H54 (cell line): ENCODE measurements at regions not wholly inside any gene's neighbourhood (a gene's known extent, or its start where the extent isn't known, plus 50 kb on each side); places are given as distances from the start of the nearest gene placed in this dataset.
A peak's percentile ranks its signal among the peaks of the same experiment; 100 is the strongest.

Experiments
- DNase-seq: peaks from one replicate; pipeline ENCODE4 v3.0.0; 2011; ENCODE audit warnings: low spot score, mixed read lengths; ENCODE audit not compliant: insufficient read length
- FAIRE-seq: peaks from 3 replicates; lab custom pipeline; 2011; peaks lifted over from hg19 to GRCh38; lab: Jason Lieb, UNC
- POLR2A ChIP-seq: IDR thresholded peaks from 2 replicates; pipeline ENCODE4 v1.6.1; 2011; ENCODE audit warnings: low read depth, mild to moderate bottlenecking, low read length

DNA sequence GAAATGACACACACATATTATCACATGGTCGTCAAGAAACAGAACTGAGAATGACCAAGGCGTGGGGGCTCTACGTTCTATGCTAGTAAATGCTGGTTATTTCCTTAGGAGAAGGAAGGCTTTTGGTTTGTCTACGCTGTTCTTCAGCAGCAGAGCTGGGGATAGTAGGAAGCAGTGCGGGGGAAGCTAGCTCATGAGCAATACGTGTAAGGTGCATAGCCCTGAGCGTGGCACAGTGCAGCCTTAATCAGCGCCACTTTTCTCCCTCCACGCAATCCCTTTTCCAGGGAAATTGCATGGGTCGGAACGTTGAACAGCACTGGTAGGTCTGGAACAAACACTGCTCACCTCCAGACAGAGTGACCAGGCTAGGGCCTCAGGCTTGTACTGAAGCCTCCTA lies 199.6 kb upstream of the FBXO11 start:
- no peak for FAIRE-seq
- TF ChIP-seq POLR2A: no peak
- DNase-seq: no peak

DNA sequence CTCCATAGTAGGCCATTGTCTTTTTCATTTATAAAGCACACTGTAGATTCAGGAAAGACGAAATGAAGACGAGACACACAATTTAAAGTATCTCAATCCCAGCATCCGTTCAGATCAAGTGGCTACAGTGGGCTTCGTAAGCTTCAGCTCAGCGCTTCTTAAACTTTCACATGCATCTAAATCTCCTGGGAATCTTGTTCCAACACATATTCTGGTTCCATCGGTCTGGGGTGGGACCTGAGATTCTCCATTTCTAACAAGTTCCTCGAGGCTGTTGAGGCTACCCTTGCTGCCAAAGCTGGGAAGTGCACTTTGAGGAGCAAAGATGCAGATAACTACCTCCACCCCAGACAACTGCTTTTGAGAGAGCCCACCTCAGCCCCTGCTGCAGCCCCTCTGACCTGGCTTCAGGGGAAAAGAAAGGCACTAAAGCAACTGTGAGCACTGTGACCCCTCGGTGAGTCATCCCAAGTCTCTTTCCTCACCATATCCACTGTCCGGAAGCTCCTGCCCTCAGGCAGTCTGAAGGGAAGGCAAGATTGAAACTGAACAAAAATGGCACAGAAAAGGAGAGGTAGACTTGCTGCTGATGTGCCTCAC lies 201.1 kb upstream of the FBXO11 start:
- DNase-seq (peak; percentile 23), FAIRE-seq (peak; percentile 84)
- no peak for TF ChIP-seq POLR2A

DNA sequence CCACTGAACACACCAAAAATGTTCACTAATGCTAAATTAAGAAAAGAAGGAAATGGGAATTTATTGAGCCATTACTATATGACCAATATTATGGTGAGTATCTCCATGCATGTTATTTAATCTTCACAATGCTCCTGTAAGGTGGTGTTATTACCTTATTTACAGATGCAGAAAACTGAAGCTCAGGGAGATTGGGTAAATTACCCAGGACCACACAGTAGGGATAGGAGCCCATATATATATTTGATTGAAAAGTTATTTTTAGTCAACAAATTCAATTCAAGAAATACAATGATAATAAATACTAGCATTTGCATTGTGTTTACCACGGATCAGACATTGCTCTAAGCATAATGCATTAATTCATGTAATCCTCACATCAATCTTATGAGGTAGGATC lies 202.2 kb upstream of the FBXO11 start:
- DNase-seq (no peak), FAIRE-seq (no peak)
- TF ChIP-seq POLR2A: no peak

DNA sequence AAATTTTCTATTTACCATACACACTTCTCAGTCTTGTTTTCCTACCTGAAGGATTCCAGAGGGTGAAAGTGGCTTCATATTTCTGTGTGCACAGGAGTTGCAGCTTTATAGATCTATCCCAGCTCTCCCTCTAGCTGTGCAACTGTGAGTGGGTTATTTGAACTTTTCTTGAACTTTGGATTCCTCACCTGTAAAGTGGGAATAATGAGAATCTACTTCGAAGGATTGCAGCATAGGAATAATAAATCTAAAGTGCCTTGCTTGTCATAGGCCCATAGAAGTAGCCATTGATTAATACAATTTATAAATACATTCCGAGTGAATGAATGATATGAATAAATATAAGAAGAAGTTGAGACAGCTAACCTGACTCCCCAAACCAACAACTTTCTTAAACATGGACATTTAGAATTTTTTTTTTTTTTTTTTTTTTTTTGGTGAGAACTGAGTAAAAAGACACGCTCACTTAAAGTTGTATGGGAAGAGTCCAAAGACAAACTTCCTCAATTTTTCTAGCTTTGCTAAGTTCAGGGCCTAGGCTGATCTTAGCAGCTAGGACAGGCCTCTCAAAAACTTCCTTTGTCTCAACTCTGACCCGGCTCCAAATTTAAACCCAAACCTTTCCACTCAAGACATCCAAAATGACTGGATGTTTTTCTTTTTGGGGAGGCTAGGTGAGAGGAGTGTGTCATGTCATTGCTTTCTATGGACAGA lies 203.3 kb upstream of the FBXO11 start:
- TF ChIP-seq POLR2A: no peak
- DNase-seq: no peak
- FAIRE-seq: no peak

DNA sequence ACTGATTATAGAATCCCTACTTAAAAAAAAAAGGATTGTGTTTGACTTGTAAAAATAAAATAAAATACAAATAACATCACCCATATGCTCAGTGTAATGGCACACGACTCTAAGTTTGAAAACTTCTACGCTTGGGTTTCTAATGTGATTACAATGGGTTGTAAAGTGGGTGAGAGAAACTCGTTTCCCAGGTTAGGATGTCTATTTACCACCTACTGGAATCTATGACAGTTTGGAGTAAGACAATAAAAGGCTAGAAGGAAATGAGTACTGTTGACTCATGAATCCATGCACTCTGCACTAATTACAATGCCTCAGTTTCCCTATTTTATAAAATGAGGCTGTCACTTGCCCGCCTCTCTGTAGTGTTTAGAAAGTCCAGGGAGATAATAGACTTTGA lies 204.0 kb upstream of the FOXN2 start:
- no peak for DNase-seq
- TF ChIP-seq POLR2A: no peak
- no peak for FAIRE-seq

DNA sequence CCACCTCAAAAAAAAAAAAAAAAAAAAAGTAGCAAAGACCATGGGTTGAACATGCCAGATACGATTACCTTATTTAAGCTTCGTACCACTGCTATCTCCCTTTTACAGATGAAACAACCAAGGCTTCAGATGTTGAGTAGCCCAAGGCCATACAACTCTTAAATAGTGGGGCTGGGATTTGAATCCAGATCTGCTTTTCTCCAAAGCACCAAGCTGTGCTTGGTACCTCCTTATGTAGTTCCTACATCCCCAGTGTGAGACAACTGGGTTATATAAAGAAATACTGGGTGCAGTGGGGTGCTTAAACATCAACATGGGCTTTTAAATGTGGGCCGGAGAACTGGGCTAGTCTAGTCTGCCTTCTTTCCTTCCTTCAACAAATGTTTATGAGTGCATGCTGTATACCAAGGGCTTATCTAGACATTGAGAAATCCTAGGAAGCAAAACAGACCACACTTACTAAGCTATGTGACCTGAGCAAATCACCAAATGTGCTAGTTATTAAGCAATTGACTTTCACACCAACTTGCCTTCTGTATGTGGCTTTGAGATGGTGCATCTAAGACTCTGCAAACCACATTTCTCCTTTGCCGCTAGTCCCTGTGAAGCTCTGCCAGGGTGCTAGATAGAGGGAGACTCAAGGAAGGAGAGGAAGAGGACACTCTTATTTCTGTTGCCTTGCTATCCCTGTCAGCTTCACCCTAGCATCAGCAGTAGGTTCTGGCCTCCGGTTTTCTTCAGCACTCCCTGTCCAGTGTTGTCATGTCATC lies 201.4 kb upstream of the FOXN2 start:
- DNase-seq (no peak), FAIRE-seq (no peak)
- TF ChIP-seq POLR2A: no peak

DNA sequence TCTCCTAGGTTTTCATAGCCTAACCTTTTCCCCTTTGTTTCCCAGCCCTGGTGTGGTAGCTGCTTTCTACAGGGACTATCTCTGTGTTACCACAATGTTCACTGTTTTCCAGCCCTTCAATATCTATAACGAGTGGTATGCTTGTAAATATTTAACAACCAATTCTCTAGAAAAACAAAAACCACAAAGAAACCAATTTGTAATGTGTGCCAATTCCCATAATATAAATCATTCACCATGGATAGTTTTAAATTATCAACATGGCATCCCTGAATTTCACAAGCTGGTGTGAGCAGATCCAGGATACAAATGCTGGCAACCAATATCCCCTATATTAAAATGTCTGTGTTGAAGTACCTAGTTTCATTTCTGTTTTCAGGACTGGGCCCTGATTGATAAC lies 200.7 kb upstream of the FOXN2 start:
- no peak for DNase-seq
- no peak for FAIRE-seq
- no peak for TF ChIP-seq POLR2A

DNA sequence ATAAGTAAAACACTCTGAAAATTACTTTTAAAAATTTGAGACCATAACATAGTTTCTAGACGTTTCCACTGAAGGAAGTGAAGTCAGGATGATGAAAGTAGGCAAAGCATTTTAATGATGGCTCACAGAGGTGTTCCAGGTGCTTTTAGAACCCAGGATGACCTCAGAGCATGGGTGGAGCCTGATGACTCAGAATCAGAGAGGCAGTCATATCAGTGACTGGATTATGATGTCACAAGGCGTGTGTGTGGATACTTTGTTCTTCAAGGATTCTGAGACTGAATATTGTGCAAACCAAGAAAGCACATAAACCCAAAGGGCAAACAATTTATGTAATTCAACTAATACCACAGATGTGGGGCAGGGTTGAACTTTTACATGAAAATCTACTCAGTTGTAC lies 200.2 kb upstream of the FOXN2 start:
- peak; percentile 26 for DNase-seq
- FAIRE-seq: peak; percentile 53
- TF ChIP-seq POLR2A: no peak

DNA sequence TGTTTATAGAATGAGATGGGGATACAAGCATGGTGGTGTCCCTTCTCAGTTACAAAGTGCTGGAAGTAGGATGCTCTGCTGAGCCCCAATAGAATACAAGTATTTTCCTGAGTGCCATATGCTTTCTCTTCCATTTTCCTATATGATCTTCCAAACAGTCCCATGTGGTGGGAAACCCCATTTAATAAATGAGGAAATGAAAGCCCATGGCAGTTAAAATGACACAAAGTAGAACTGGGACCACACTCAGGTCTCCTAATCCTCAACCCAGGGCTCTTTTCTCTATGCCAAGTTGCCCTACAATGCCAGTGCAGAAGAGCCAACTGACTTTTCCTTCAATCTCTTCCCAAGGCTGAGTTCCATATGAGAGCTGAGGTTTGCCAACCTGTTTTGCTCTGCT lies 198.0 kb upstream of the FOXN2 start:
- DNase-seq (no peak), FAIRE-seq (no peak)
- no peak for TF ChIP-seq POLR2A

DNA sequence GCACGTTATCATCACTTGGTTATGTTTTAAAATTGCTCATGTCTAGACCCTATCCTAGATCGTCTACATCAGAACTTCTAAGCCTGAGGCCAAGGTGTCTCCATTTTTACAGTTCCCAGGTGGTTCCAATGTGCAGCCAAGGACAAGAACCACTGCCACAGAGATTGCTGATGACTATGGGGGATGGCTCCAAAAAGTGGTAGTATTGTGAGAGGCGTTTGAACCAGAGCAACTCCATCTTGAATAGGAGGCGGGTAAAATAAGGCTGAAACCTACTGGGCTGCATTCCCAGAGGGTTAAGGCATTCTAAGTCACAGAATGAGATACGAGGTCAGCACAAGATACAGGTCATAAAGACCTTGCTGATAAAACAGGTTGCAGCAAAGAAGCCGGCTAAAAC lies 195.6 kb upstream of the FOXN2 start:
- TF ChIP-seq POLR2A: no peak
- DNase-seq (no peak), FAIRE-seq (no peak)

DNA sequence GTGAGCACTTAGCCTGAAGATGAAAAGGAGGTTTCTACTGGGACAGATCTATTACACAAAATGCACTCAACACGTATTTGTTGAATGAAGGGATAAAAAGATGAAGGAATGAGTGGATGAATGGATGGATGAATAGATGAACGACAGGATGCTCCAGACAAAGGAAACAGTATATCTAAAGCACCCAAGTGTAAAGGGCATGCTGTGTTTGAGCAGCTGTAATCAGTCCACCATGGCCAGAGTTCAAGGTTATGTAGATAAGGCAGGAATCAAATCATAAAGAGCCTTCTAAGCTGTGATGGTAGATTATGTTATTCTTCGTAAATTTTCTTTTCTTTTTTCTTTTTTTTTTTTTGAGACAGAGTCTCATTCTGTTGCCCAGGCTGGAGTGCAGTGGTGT lies 194.4 kb upstream of the FOXN2 start:
- DNase-seq: no peak
- TF ChIP-seq POLR2A: no peak
- no peak for FAIRE-seq

DNA sequence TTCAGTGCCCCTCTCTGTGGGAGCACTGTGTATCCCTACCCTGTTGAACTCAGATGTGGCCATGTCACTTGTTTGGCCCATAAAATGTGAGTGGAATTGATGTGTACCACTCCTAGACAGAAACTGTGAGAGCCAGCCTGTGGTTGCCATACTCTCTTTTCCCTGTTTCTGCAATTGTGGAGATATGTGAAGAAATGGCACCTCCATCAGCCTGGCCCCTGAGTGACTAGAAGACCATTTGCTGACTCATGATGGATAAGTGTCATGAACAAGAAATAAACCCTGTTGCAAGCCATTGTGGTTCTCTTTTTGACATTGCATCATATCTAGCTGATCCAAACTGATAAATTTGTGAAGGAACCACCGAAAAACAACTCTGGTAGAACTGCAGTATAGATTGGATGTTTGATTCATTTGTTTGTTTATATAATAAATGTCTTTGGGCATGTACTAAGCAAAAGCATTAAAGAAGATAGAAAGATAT lies 193.7 kb upstream of the FOXN2 start:
- DNase-seq (no peak), FAIRE-seq (no peak)
- TF ChIP-seq POLR2A: no peak

DNA sequence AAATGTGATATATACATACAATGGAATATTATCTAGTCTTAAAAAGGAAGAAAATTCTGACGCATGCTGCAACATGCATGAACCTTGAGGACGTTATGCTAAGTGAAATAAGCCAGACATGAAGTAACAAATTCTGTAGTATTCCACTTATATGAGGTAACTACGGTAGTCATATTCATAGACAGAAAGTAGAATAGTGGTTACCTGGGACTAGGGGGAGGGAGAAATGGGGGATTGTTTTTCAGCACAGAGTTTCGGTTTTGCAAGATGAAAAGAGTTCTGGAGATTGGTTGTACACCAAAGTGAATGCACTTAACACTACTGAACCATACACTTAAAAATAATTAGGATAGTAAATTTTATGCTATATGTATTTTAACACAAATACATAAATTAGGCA lies 192.3 kb upstream of the FOXN2 start:
- FAIRE-seq: no peak
- DNase-seq: no peak
- no peak for TF ChIP-seq POLR2A

DNA sequence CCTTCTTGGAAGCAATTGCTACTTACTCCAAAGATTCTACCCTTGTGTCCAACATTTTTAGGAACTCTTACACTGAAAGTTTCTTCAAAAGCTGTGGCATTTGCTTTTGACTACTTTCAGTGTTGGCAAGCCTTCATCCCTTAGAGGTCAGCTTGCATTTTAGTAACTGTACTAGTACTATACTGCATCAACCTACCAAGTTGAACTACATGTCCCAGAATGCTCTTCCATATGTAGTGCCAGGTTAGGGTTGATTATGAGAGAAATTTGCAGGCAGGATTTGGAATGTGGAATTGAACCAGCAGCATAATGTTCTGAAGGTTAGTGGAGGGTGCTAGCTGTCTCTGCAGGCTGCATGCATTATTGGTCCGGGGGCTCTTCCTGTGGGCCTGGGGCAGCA lies 189.9 kb upstream of the FOXN2 start:
- no peak for DNase-seq
- FAIRE-seq: no peak
- TF ChIP-seq POLR2A: no peak
